GM23338 (cell line): ENCODE measurements at regions not wholly inside any gene's neighbourhood (a gene's known extent, or its start where the extent isn't known, plus 50 kb on each side); places are given as distances from the start of the nearest gene placed in this dataset.

Experiments used
- ATAC-seq: fragments of 200-7000 bp; cut with Tn5 transposase; 3 replicates; pipeline ENCODE4 v1.9.1; 2020
- DNase-seq: peaks from one replicate; pipeline ENCODE4 v3.0.0-alpha.2; 2015; ENCODE audit warnings: low spot score
- H2AFZ ChIP-seq: fragments of 200-600 bp; sonication (generic); 2 replicates; pipeline ENCODE4 v1.8.0; 2016; ENCODE audit warnings: antibody characterized with exemption, mild to moderate bottlenecking, moderate library complexity
- H3F3A ChIP-seq: fragments of 200-600 bp; sonication (generic); replicated peaks from 2 replicates; pipeline ENCODE4 v1.8.0; 2017; ENCODE audit warnings: antibody characterized with exemption, mixed run types, low read depth
- H3K27ac ChIP-seq: fragments of 200-600 bp; sonication (generic); 2 replicates; pipeline ENCODE4 v1.6.1; 2016; ENCODE audit warnings: low read depth
- H3K27me3 ChIP-seq: fragments of 200-600 bp; sonication (generic); 2 replicates; pipeline ENCODE4 v1.8.0; 2016; ENCODE audit warnings: mild to moderate bottlenecking, mixed run types, moderate library complexity; ENCODE audit not compliant: insufficient read depth
- H3K36me3 ChIP-seq: fragments of 200-600 bp; sonication (generic); 2 replicates; pipeline ENCODE4 v1.8.0; 2016; ENCODE audit warnings: mild to moderate bottlenecking; ENCODE audit not compliant: insufficient read depth
- H3K4me1 ChIP-seq: fragments of 200-600 bp; sonication (generic); 2 replicates; pipeline ENCODE4 v1.8.0; 2016; ENCODE audit warnings: mild to moderate bottlenecking, moderate library complexity; ENCODE audit not compliant: insufficient read depth
- H3K4me2 ChIP-seq: fragments of 200-600 bp; sonication (generic); 2 replicates; pipeline ENCODE4 v1.7.1; 2017; ENCODE audit warnings: mixed run types
- H3K4me3 ChIP-seq: fragments of 200-600 bp; sonication (generic); 2 replicates; pipeline ENCODE4 v1.6.1; 2016; ENCODE audit warnings: mixed run types
- H3K79me2 ChIP-seq: fragments of 200-600 bp; sonication (generic); replicated peaks from 2 replicates; pipeline ENCODE4 v1.8.0; 2017; ENCODE audit warnings: mild to moderate bottlenecking; ENCODE audit not compliant: insufficient read depth
- H3K9me2 ChIP-seq: fragments of 200-600 bp; sonication (generic); 2 replicates; pipeline ENCODE4 v1.8.0; 2017; ENCODE audit not compliant: insufficient read depth
- H4K20me1 ChIP-seq: fragments of 200-600 bp; sonication (generic); replicated peaks from 2 replicates; pipeline ENCODE4 v1.8.0; 2017; ENCODE audit warnings: mild to moderate bottlenecking; ENCODE audit not compliant: insufficient read depth
- H3K27ac Mint-ChIP-seq: 2 replicates; pipeline ENCODE4 v1.8.0; 2020; ENCODE audit warnings: inconsistent platforms, mild to moderate bottlenecking, moderate library complexity, mixed read lengths
- H3K27me3 Mint-ChIP-seq: 3 replicates; pipeline ENCODE4 v1.8.0; 2022; ENCODE audit warnings: low read depth, mild to moderate bottlenecking, moderate library complexity, mixed read lengths, inconsistent platforms; ENCODE audit not compliant: insufficient read depth, poor library complexity
- H3K36me3 Mint-ChIP-seq: 3 replicates; pipeline ENCODE4 v1.8.0; 2021; ENCODE audit warnings: low read depth, mild to moderate bottlenecking, inconsistent platforms, moderate library complexity, mixed read lengths
- H3K4me1 Mint-ChIP-seq: 3 replicates; pipeline ENCODE4 v1.8.0; 2020; ENCODE audit warnings: mild to moderate bottlenecking, inconsistent platforms, mixed read lengths
- H3K4me3 Mint-ChIP-seq: 3 replicates; pipeline ENCODE4 v1.8.0; 2021; ENCODE audit warnings: moderate library complexity, mild to moderate bottlenecking, inconsistent platforms, mixed read lengths
- H3K9me3 Mint-ChIP-seq: 3 replicates; pipeline ENCODE4 v1.8.0; 2020; ENCODE audit warnings: moderate library complexity, mild to moderate bottlenecking, inconsistent platforms, mixed read lengths
- CREB1 ChIP-seq: fragments of 250-450 bp; sonication (Bioruptor Pico); IDR thresholded peaks from 2 replicates; pipeline ENCODE4 v1.5.0; 2020; ENCODE audit warnings: low read depth, mild to moderate bottlenecking, moderate library complexity
- EZH2 ChIP-seq: fragments of 200-600 bp; sonication (generic); IDR thresholded peaks from one replicate; pipeline ENCODE4 v1.8.0; 2017; ENCODE audit warnings: antibody characterized with exemption, mild to moderate bottlenecking, low read depth; ENCODE audit not compliant: unreplicated experiment
- EZH2phosphoT487 ChIP-seq: fragments of 200-600 bp; sonication (generic); IDR thresholded peaks from one replicate; pipeline ENCODE4 v1.8.1; 2018; ENCODE audit warnings: antibody characterized with exemption; ENCODE audit not compliant: unreplicated experiment
- JUNB ChIP-seq: IDR thresholded peaks from one replicate; pipeline ENCODE4 v1.6.1; 2016; ENCODE audit warnings: antibody characterized with exemption; ENCODE audit not compliant: unreplicated experiment
- NANOG ChIP-seq: IDR thresholded peaks from 2 replicates; pipeline ENCODE4 v1.6.1; 2016; ENCODE audit warnings: antibody characterized with exemption, borderline replicate concordance
- POLR2AphosphoS5 ChIP-seq: IDR thresholded peaks from 2 replicates; pipeline ENCODE4 v1.6.1; 2016; ENCODE audit warnings: antibody characterized with exemption, low read depth
- ZNF114 ChIP-seq: fragments of 250-450 bp; sonication (Bioruptor Pico); IDR thresholded peaks from 2 replicates; pipeline ENCODE4 v1.5.0; 2020; ENCODE audit warnings: mild to moderate bottlenecking, moderate library complexity
- ZNF331 ChIP-seq: fragments of 250-450 bp; sonication (Bioruptor Pico); IDR thresholded peaks from 2 replicates; pipeline ENCODE4 v1.5.0; 2020; ENCODE audit warnings: low read depth, mild to moderate bottlenecking, moderate library complexity
- TF ChIP-seq, protein P1 (sequence below), 2 experiments: fragments of 200-600 bp in 1 of 2; sonication (generic) in 1 of 2; conservative IDR thresholded peaks; 2 replicates each; pipeline versions ENCODE4 v1.5.1 to v1.6.1; 2016 to 2017; ENCODE audit warnings: antibody characterized with exemption in 2 of 2, low read depth in 2 of 2, mild to moderate bottlenecking in 2 of 2, moderate library complexity in 1 of 2
- TF ChIP-seq, protein P2 (sequence below): IDR thresholded peaks from one replicate; pipeline ENCODE4 v1.6.1; 2018; ENCODE audit warnings: antibody characterized with exemption; ENCODE audit not compliant: unreplicated experiment

DNA sequence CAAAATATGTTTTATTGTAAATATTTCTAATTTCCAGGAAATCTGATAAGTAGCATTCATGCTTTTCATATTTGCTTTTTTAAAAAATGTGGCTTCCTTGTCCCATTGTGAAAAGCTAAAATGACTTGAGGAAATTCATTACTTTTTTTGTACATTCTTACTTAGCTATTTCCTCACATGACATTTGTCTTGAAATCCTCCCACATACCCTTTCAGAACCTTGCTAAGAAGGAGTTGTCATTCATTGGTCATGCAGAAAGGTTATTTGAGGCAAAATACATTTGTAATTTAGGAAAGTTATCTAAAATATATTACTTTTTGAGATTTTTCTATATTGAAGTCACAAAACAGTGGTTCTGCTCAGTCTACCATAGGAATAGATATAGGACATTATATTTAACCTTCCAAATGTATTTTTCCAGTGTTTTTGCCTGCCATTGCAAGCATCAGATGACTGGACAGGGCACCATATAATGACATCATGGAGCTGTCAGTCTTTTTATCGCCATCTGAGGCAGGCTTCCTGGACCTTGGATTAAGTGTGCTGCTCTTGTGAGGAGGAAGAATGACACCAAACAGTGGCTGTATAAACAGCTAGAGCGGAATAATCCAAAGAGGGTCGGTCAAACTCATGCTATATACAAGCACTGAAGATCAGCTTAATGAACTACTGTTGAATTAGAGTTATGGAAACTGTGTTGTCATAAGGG lies 109.4 kb upstream of the HCRTR2 start (continued):
- TF ChIP-seq NANOG (no peak), POLR2AphosphoS5 (no peak), EZH2phosphoT487 (no peak), CREB1 (CRISPR knock-in tag) (no peak)
- TF ChIP-seq, protein P1, sequence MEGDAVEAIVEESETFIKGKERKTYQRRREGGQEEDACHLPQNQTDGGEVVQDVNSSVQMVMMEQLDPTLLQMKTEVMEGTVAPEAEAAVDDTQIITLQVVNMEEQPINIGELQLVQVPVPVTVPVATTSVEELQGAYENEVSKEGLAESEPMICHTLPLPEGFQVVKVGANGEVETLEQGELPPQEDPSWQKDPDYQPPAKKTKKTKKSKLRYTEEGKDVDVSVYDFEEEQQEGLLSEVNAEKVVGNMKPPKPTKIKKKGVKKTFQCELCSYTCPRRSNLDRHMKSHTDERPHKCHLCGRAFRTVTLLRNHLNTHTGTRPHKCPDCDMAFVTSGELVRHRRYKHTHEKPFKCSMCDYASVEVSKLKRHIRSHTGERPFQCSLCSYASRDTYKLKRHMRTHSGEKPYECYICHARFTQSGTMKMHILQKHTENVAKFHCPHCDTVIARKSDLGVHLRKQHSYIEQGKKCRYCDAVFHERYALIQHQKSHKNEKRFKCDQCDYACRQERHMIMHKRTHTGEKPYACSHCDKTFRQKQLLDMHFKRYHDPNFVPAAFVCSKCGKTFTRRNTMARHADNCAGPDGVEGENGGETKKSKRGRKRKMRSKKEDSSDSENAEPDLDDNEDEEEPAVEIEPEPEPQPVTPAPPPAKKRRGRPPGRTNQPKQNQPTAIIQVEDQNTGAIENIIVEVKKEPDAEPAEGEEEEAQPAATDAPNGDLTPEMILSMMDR (conservative IDR thresholded peaks at IDR 0.05; ENCODE audit: low read depth in 2 of 2) = no peak

DNA sequence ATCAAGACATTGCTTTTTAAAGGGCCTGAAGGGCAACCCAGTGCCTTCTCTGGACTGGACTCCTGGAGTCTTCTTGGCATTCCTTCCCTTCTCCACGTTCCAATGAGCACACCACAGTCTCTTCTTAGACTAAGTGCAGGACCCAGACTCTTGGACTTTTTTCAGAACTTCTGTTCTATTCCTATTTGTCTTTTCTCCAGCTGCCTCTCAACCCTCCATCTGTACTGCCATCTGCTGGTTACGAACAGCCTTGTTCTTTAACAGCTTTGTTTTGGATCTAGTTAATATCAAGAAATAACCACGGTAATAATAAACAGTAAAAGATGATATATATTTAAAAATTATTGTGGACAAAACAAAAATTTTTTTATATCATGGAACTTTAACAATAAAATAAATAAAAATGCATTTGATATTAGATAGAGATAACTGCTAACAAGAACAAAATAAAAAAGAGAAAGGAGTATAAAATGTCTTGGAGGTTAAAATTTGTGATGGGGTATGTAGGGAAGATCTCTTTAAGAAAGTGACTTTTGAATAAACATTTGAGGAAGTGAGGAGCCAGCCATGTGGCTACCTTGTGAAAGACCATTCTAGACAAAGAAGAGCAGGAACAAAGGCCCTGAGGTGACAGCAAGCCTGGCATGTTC lies 105.1 kb upstream of the HCRTR2 start:
- Histone ChIP-seq H3F3A (no peaks in the 10 kb centered on the region), H3K79me2 (no peaks in the 10 kb centered on the region), H3K27ac (no peak overlapping the region), H3K9me2 (no peaks in the 10 kb centered on the region), H3K4me3 (no peak overlapping the region), H3K4me2 (no peak overlapping the region), H3K4me1 (no peaks in the 10 kb centered on the region), H3K36me3 (no peaks in the 10 kb centered on the region), H3K27me3 (no peaks in the 10 kb centered on the region), H2AFZ (no peak overlapping the region), H4K20me1 (no peaks in the 10 kb centered on the region)
- no peaks in the 10 kb centered on the region for H3K36me3 Mint-ChIP-seq
- no peaks in the 10 kb centered on the region for H3K4me1 Mint-ChIP-seq
- DNase-seq = peak; percentile 75
- ATAC-seq = peak; percentile 43; the same call in 2 of the 3 replicates
- no peak overlapping the region for H3K4me3 Mint-ChIP-seq
- H3K27me3 Mint-ChIP-seq = no peaks in the 10 kb centered on the region
- no peak overlapping the region for H3K27ac Mint-ChIP-seq
- H3K9me3 Mint-ChIP-seq = no peaks in the 10 kb centered on the region
- TF ChIP-seq, protein P1 (conservative IDR thresholded peaks at IDR 0.05; ENCODE audit: low read depth in 2 of 2) = peak; percentile 78 to 81
- TF ChIP-seq ZNF114 (CRISPR knock-in tag) = no peak

DNA sequence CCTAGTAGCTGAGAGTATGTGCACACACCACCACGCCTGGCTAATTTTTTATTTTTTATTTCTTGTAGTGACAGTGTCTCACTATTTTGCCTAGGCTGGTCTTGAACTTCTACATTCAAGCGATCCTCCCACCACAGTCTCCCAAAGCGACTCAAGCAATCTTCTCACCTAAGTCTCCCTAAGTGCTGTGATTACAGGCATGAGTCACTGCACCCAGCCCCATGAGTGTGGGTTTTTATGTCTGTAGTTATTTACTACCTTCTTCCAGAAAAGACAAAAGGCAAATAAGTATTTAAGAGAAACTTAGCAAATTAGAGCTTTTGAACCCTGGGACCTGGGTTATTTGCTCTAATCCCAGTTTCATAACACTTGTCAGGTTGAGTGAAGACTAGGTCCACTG lies 92.3 kb upstream of the HCRTR2 start:
- no peaks in the 10 kb centered on the region for H3K4me1 Mint-ChIP-seq
- no peaks in the 10 kb centered on the region for H4K20me1 ChIP-seq
- H3K9me3 Mint-ChIP-seq = peaks cover 7% of the 10 kb centered on the region; the same call in 2 of the 3 replicates
- H3K27me3 Mint-ChIP-seq = no peaks in the 10 kb centered on the region
- H2AFZ ChIP-seq = no peak overlapping the region
- H3K4me2 ChIP-seq = no peak overlapping the region
- no peak for DNase-seq
- H3K36me3 Mint-ChIP-seq = peaks cover 2% of the 10 kb centered on the region; the same call in 1 of the 3 replicates
- ATAC-seq = no peak
- H3K9me2 ChIP-seq = no peaks in the 10 kb centered on the region
- no peaks in the 10 kb centered on the region for H3K36me3 ChIP-seq
- H3K27me3 ChIP-seq = no peaks in the 10 kb centered on the region
- H3K4me3 ChIP-seq = no peak overlapping the region
- H3K4me3 Mint-ChIP-seq = no peak overlapping the region
- no peak overlapping the region for H3K27ac ChIP-seq
- no peaks in the 10 kb centered on the region for H3K4me1 ChIP-seq
- no peak overlapping the region for H3K27ac Mint-ChIP-seq
- no peaks in the 10 kb centered on the region for H3F3A ChIP-seq
- no peaks in the 10 kb centered on the region for H3K79me2 ChIP-seq
- TF ChIP-seq EZH2phosphoT487 (no peak), EZH2 (no peak), ZNF114 (CRISPR knock-in tag) (no peak), CREB1 (CRISPR knock-in tag) (no peak), ZNF331 (CRISPR knock-in tag) (no peak), JUNB (no peak), POLR2AphosphoS5 (no peak)
- TF ChIP-seq, protein P1 (conservative IDR thresholded peaks at IDR 0.05; ENCODE audit: low read depth in 2 of 2) = no peak
- TF ChIP-seq, protein P2, sequence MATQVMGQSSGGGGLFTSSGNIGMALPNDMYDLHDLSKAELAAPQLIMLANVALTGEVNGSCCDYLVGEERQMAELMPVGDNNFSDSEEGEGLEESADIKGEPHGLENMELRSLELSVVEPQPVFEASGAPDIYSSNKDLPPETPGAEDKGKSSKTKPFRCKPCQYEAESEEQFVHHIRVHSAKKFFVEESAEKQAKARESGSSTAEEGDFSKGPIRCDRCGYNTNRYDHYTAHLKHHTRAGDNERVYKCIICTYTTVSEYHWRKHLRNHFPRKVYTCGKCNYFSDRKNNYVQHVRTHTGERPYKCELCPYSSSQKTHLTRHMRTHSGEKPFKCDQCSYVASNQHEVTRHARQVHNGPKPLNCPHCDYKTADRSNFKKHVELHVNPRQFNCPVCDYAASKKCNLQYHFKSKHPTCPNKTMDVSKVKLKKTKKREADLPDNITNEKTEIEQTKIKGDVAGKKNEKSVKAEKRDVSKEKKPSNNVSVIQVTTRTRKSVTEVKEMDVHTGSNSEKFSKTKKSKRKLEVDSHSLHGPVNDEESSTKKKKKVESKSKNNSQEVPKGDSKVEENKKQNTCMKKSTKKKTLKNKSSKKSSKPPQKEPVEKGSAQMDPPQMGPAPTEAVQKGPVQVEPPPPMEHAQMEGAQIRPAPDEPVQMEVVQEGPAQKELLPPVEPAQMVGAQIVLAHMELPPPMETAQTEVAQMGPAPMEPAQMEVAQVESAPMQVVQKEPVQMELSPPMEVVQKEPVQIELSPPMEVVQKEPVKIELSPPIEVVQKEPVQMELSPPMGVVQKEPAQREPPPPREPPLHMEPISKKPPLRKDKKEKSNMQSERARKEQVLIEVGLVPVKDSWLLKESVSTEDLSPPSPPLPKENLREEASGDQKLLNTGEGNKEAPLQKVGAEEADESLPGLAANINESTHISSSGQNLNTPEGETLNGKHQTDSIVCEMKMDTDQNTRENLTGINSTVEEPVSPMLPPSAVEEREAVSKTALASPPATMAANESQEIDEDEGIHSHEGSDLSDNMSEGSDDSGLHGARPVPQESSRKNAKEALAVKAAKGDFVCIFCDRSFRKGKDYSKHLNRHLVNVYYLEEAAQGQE = no peak
